ENCODE measurements at regions not wholly inside any gene's neighbourhood (a gene's known extent, or its start where the extent isn't known, plus 50 kb on each side); places are given as distances from the start of the nearest gene placed in this dataset.

GRCh38 chr13:97781891-97782305 lies 171.6 kb upstream of the IPO5 start (continued):
- no peak for TF ChIP-seq E4F1 (IDR thresholded peaks at IDR 0.05; ENCODE audit: borderline replicate concordance, partially characterized antibody)
- TF ChIP-seq HDAC2 (IDR thresholded peaks at IDR 0.05): no peak
- TF ChIP-seq PKNOX1 (IDR thresholded peaks at IDR 0.05): no peak
- no peak for TF ChIP-seq ZNF24 (IDR thresholded peaks at IDR 0.05)
- TF ChIP-seq DPF2 (IDR thresholded peaks at IDR 0.05): no peak
- TF ChIP-seq TCF7 (IDR thresholded peaks at IDR 0.05; ENCODE audit: borderline replicate concordance): no peak

GRCh38 chr13:97786510-97786909 lies 167.0 kb upstream of the IPO5 start:
- Histone ChIP-seq H3K36me3 (ENCODE audit: control insufficient read depth in 2 of 2, insufficient read depth in 2 of 2, low read length in 1 of 2) (no peaks in the 10 kb centered on the region), H2AFZ (ENCODE audit: control insufficient read depth, low read depth, low read length) (no peak overlapping the region), H4K20me1 (ENCODE audit: control insufficient read depth, insufficient read depth) (no peaks in the 10 kb centered on the region), H3K4me1 (ENCODE audit: control insufficient read depth, insufficient read depth, low read length) (no peaks in the 10 kb centered on the region), H3K27ac (ENCODE audit: control insufficient read depth, insufficient read depth) (no peak overlapping the region), H3K4me3 (no peak overlapping the region), H3K9ac (ENCODE audit: control insufficient read depth, insufficient read depth, low read length) (no peak overlapping the region), H3K27me3 (replicated peaks in 1 of 2; ENCODE audit: control insufficient read depth in 2 of 2, insufficient read depth in 2 of 2, low read length in 1 of 2) (no peaks in the 10 kb centered on the region), H3K4me2 (ENCODE audit: control insufficient read depth, insufficient read depth) (no peak overlapping the region), H3K79me2 (ENCODE audit: control insufficient read depth, insufficient read depth, low read length) (no peaks in the 10 kb centered on the region), H3K9me3 (replicated peaks; ENCODE audit: control insufficient read depth, insufficient read depth, low read length) (peaks cover 1% of the 10 kb centered on the region; the same call in 2 of the 3 replicates)
- intact Hi-C loops (cut with micrococcal nuclease; ENCODE audit: unreplicated experiment) (no loop called here), in situ Hi-C loops (cut with MboI) (no loop called here)
- ChIA-PET RAD21 (ENCODE audit: unreplicated experiment) (no interaction called here), CTCF (no interaction called here), SMC1A (ENCODE audit: uncharacterized antibody, unreplicated experiment) (no interaction called here), POLR2A (no interaction called here)
- DNase-seq (ENCODE audit: low read depth, low spot score): no peak
- ATAC-seq: no peak
- TF ChIP-seq SIX5 (IDR thresholded peaks at IDR 0.05; ENCODE audit: low read depth, low read length, severe bottlenecking) (no peak), ETV6 (conservative IDR thresholded peaks at IDR 0.05 in 1 of 2, IDR thresholded peaks at IDR 0.05 in 1 of 2; ENCODE audit: borderline replicate concordance in 1 of 2, low read depth in 1 of 2) (no peak), POLR2A (IDR thresholded peaks at IDR 0.05; ENCODE audit: low read depth, low read length) (no peak), GATAD2B (conservative IDR thresholded peaks at IDR 0.05; ENCODE audit: low read depth) (no peak), ZBED1 (IDR thresholded peaks at IDR 0.05; ENCODE audit: borderline replicate concordance) (no peak), SMAD1 (IDR thresholded peaks at IDR 0.05; ENCODE audit: low read depth, partially characterized antibody) (no peak)
- BruUV-seq (replicated peaks): no TSS peak
- FAIRE-seq: no peak
- 72% methylated on average over 1 of the region's 1 CpG for WGBS (ENCODE audit: insufficient coverage, insufficient replicate concordance, low lambda C conversion rate, missing lambda C conversion rate)

Measured in GM12878 (cell line).